Endothelial cell of umbilical vein (primary cell): ENCODE measurements at regions not wholly inside any gene's neighbourhood (a gene's known extent, or its start where the extent isn't known, plus 50 kb on each side); places are given as distances from the start of the nearest gene placed in this dataset.
"Not testable (repeated sequence)": the region's sequence is repeated elsewhere in the genome, so short reads cannot be mapped to it uniquely, and the experiment has no call there.

Source experiments
- EZH2 ChIP-seq: IDR thresholded peaks from 2 replicates; pipeline ENCODE4 v1.6.1; 2012; ENCODE audit warnings: borderline replicate concordance, low read depth, mild to moderate bottlenecking, moderate library complexity, low read length, inconsistent platforms; ENCODE audit not compliant: severe bottlenecking
- FOS ChIP-seq: IDR thresholded peaks from 2 replicates; pipeline ENCODE4 v1.6.1; 2011; ENCODE audit warnings: mild to moderate bottlenecking, low read length, moderate library complexity, borderline replicate concordance; ENCODE audit not compliant: insufficient read depth
- GATA2 ChIP-seq: IDR thresholded peaks from 2 replicates; pipeline ENCODE4 v1.7.0; 2011; ENCODE audit warnings: low read depth, mild to moderate bottlenecking, moderate library complexity, mixed read lengths, low read length; ENCODE audit not compliant: insufficient read length, insufficient read depth
- JUN ChIP-seq: IDR thresholded peaks from 2 replicates; pipeline ENCODE4 v1.6.1; 2011; ENCODE audit warnings: borderline replicate concordance, low read depth; ENCODE audit not compliant: insufficient read length, insufficient read depth
- MYC ChIP-seq: IDR thresholded peaks from one replicate; pipeline ENCODE4 v1.6.1; 2011; ENCODE audit warnings: mild to moderate bottlenecking, low read depth, low read length
- POLR2A ChIP-seq: IDR thresholded peaks from 2 replicates; pipeline ENCODE4 v1.6.1; 2012; ENCODE audit warnings: low read depth, mild to moderate bottlenecking, control low read depth, low read length
- POLR2AphosphoS5 ChIP-seq: IDR thresholded peaks from 2 replicates; pipeline ENCODE4 v1.6.1; 2012; ENCODE audit warnings: low read depth, mild to moderate bottlenecking, control low read depth, low read length, moderate library complexity; ENCODE audit not compliant: insufficient read depth
- TF ChIP-seq, protein P1 (sequence below), 2 donors: IDR thresholded peaks; 1 replicate in 1 of 2; 2 replicates in 1 of 2; pipeline ENCODE4 v1.5.1; 2011; ENCODE audit warnings: low read length in 2 of 2, mild to moderate bottlenecking in 2 of 2, moderate library complexity in 2 of 2, control low read depth in 1 of 2, inconsistent platforms in 1 of 2, low read depth in 1 of 2; ENCODE audit not compliant: insufficient read depth in 1 of 2; ENCODE audit errors: extremely low read depth in 1 of 2
- TF ChIP-seq, protein P2 (sequence below): IDR thresholded peaks from 2 replicates; pipeline ENCODE4 v1.6.1; 2011; ENCODE audit not compliant: insufficient read depth, insufficient read length

DNA sequence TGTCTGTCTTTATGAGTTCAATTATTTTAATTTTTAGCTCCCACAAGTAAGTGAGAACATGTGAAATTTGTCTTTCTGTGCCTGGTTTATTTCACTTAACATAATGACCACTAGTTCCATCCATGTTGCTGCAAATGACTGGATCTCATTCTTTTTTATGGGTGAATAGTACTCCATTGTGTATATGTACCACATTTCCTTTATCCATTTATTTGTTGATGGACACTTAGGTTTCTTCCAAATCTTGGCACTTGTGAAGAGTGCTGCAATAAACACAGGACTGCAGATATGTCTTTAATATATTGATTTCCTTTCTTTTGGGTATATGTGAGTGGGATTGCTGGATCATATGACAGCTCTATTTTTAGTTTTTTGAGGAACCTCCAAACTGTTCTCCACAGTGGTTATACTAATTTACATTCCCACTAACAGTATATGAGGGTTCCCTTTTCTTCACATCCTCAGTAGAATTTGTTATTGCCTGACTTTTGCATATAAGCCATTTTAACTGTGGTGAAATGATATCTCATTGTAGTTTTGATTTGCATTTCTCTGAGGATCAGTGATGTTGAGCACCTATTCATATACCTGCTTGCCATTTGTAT is 139.8 kb upstream of the NEDD9 start:
- TF ChIP-seq GATA2, POLR2AphosphoS5, POLR2A, MYC, EZH2, JUN, FOS: not testable (repeated sequence)
- TF ChIP-seq, protein P1, sequence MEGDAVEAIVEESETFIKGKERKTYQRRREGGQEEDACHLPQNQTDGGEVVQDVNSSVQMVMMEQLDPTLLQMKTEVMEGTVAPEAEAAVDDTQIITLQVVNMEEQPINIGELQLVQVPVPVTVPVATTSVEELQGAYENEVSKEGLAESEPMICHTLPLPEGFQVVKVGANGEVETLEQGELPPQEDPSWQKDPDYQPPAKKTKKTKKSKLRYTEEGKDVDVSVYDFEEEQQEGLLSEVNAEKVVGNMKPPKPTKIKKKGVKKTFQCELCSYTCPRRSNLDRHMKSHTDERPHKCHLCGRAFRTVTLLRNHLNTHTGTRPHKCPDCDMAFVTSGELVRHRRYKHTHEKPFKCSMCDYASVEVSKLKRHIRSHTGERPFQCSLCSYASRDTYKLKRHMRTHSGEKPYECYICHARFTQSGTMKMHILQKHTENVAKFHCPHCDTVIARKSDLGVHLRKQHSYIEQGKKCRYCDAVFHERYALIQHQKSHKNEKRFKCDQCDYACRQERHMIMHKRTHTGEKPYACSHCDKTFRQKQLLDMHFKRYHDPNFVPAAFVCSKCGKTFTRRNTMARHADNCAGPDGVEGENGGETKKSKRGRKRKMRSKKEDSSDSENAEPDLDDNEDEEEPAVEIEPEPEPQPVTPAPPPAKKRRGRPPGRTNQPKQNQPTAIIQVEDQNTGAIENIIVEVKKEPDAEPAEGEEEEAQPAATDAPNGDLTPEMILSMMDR (IDR thresholded peaks at IDR 0.05; ENCODE audit: extremely low read depth in 1 of 2, insufficient read depth in 1 of 2, low read depth in 1 of 2, low read length in 2 of 2) = not testable (repeated sequence)
- TF ChIP-seq, protein P2, sequence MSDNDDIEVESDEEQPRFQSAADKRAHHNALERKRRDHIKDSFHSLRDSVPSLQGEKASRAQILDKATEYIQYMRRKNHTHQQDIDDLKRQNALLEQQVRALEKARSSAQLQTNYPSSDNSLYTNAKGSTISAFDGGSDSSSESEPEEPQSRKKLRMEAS = not testable (repeated sequence)
